ENCODE measurements at regions not wholly inside any gene's neighbourhood (a gene's known extent, or its start where the extent isn't known, plus 50 kb on each side); places are given as distances from the start of the nearest gene placed in this dataset.

DNA sequence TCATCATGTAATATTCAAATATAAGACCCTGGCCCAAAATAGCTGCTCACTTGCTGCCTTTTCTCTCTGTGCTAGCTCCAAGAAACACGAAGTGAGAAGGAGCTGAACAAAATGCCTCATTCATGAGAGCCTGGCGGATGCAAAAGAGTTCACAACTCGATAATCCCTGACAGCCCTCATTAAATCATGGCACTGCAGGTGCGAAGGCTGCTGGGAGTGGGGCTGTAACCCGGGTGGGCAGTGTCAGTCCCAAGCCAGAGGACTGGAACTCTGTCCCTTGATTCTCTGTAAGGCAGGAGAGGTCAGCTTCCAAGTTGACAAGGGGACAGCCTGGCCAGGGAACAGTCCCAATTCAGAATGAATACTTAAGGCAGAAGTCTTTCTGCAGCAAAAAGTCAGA is 318.5 kb downstream of the CDC5L start:
- DNase-seq (ENCODE audit: unreplicated experiment) = no peak
- ChIA-PET CTCF (interaction anchor here (0.5 to 0.6 kb wide), 2 partner anchors 513 to 1283 kb away, joined by 3 to 4 read pairs; no protein-coding TSS in a partner anchor), POLR2A (no interaction called here)
- intact Hi-C loops (cut with micrococcal nuclease) = no loop called here
- Mint-ChIP-seq H3K4me3 (ENCODE audit: unreplicated experiment) (no peak overlapping the region), H3K9me3 (ENCODE audit: unreplicated experiment) (no peaks in the 10 kb centered on the region), H3K27ac (ENCODE audit: low read depth, unreplicated experiment) (no peak overlapping the region), H3K27me3 (ENCODE audit: insufficient read depth, unreplicated experiment) (no peaks in the 10 kb centered on the region), H3K36me3 (ENCODE audit: insufficient read depth, unreplicated experiment) (no peaks in the 10 kb centered on the region), H3K4me1 (ENCODE audit: insufficient read depth, unreplicated experiment) (no peaks in the 10 kb centered on the region)
- TF ChIP-seq, protein P1, sequence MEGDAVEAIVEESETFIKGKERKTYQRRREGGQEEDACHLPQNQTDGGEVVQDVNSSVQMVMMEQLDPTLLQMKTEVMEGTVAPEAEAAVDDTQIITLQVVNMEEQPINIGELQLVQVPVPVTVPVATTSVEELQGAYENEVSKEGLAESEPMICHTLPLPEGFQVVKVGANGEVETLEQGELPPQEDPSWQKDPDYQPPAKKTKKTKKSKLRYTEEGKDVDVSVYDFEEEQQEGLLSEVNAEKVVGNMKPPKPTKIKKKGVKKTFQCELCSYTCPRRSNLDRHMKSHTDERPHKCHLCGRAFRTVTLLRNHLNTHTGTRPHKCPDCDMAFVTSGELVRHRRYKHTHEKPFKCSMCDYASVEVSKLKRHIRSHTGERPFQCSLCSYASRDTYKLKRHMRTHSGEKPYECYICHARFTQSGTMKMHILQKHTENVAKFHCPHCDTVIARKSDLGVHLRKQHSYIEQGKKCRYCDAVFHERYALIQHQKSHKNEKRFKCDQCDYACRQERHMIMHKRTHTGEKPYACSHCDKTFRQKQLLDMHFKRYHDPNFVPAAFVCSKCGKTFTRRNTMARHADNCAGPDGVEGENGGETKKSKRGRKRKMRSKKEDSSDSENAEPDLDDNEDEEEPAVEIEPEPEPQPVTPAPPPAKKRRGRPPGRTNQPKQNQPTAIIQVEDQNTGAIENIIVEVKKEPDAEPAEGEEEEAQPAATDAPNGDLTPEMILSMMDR (IDR thresholded peaks at IDR 0.05; ENCODE audit: unreplicated experiment) = no peak
- BruUV-seq (replicated peaks) = no TSS peak

DNA sequence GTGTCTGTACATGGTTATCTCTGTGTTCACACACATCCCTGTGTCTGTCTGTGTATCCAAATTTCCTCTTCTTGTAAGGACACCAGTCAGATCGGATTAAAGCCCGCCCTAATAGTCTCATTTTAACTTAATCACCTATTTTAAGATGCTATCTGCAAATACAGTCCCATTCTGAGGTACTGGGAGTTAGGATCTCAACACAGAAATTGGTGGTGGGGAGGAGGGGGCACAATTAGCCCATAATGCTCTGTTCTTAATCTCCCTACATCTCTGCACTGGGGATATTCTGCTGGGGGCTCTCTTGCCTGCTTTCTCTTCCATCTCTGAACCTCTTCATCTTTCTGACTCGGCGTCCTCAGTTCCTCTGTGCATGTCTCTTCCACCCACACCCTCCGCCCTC is 320.7 kb downstream of the CDC5L start:
- TF ChIP-seq, protein P1 (IDR thresholded peaks at IDR 0.05; ENCODE audit: unreplicated experiment) = no peak
- intact Hi-C loops (cut with micrococcal nuclease) = no loop called here
- POLR2A ChIA-PET = no interaction called here

DNA sequence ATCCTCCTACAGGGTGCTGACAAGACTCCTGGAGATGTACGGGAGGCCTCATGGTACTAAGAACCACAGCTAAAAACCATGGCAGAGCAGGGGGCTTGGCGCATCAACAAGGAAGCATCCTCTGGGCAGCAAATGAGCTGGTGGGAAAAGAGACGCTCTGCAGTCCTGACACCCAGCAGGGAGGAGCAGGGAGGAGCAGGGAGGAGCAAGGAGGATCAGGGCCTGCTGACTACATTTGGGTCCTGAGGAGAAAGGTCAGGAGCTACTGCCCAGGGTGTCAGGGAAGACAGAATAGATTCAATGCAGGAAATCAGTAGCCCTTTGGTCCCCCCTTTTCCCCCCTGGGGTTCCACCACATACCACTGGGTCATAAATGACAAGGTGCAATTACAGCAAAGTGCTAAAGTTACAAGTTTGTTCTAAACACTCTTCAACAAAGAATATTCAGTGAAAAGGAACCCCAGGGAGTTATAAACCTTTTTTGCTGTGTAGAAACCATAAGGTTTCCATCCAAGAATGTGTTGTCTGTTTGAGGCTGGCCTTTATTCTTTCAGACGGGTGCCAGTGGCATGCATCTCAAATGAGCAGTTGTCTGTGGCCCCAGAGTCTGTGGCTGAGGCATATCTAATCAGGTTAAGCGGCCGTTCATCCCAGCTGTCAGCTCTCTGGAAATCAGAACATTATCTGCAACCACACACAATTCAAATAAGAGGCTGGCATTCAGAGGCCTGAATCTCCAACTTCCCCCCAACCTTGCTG is 325.0 kb downstream of the CDC5L start:
- no peak for DNase-seq (ENCODE audit: unreplicated experiment)
- Mint-ChIP-seq H3K4me1 (ENCODE audit: insufficient read depth, unreplicated experiment) (no peaks in the 10 kb centered on the region), H3K4me3 (ENCODE audit: unreplicated experiment) (no peak overlapping the region), H3K9me3 (ENCODE audit: unreplicated experiment) (no peaks in the 10 kb centered on the region), H3K36me3 (ENCODE audit: insufficient read depth, unreplicated experiment) (no peaks in the 10 kb centered on the region), H3K27ac (ENCODE audit: low read depth, unreplicated experiment) (no peak overlapping the region), H3K27me3 (ENCODE audit: insufficient read depth, unreplicated experiment) (no peaks in the 10 kb centered on the region)
- TF ChIP-seq, protein P1 (IDR thresholded peaks at IDR 0.05; ENCODE audit: unreplicated experiment) = no peak
- CTCF ChIA-PET = no interaction called here
- POLR2A ChIA-PET = no interaction called here
- intact Hi-C loops (cut with micrococcal nuclease) = no loop called here
- no TSS peak for BruUV-seq (replicated peaks)

More for the DNA sequence above, 320.7 kb downstream of the CDC5L start:
- no peak for DNase-seq (ENCODE audit: unreplicated experiment)
- Mint-ChIP-seq H3K9me3 (ENCODE audit: unreplicated experiment) (no peaks in the 10 kb centered on the region), H3K4me3 (ENCODE audit: unreplicated experiment) (no peak overlapping the region), H3K27me3 (ENCODE audit: insufficient read depth, unreplicated experiment) (no peaks in the 10 kb centered on the region), H3K4me1 (ENCODE audit: insufficient read depth, unreplicated experiment) (no peaks in the 10 kb centered on the region), H3K27ac (ENCODE audit: low read depth, unreplicated experiment) (no peak overlapping the region), H3K36me3 (ENCODE audit: insufficient read depth, unreplicated experiment) (no peaks in the 10 kb centered on the region)
- BruUV-seq (replicated peaks) = no TSS peak
- CTCF ChIA-PET = no interaction called here

DNA sequence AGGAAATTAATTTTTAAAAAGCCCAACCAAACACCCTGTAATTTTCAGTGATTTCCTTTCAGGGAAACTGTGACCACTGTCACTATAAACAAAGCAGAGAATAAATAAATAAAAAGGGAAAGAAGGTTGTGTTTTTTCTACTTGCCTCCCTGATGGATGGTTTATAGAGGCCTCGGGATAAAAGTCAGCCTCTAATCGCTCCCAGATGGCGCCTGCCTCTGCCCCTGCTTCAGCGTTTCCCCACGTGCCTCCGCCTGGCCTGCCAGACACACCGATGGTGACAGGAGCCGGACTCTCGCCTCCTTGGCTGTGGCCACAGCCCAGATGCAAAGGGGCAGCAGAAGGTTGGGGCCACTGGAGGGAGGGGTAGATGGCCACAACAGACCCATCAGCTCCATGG is 327.7 kb downstream of the CDC5L start:
- intact Hi-C loops (cut with micrococcal nuclease) = no loop called here
- H3K27ac Mint-ChIP-seq (ENCODE audit: low read depth, unreplicated experiment) = no peak overlapping the region
- TF ChIP-seq, protein P1 (IDR thresholded peaks at IDR 0.05; ENCODE audit: unreplicated experiment) = no peak
- no TSS peak for BruUV-seq (replicated peaks)
- ChIA-PET POLR2A (no interaction called here), CTCF (no interaction called here)
- no peaks in the 10 kb centered on the region for H3K36me3 Mint-ChIP-seq (ENCODE audit: insufficient read depth, unreplicated experiment)
- no peaks in the 10 kb centered on the region for H3K9me3 Mint-ChIP-seq (ENCODE audit: unreplicated experiment)
- no peak overlapping the region for H3K4me3 Mint-ChIP-seq (ENCODE audit: unreplicated experiment)
- no peak for DNase-seq (ENCODE audit: unreplicated experiment)
- H3K4me1 Mint-ChIP-seq (ENCODE audit: insufficient read depth, unreplicated experiment) = no peaks in the 10 kb centered on the region
- no peaks in the 10 kb centered on the region for H3K27me3 Mint-ChIP-seq (ENCODE audit: insufficient read depth, unreplicated experiment)

Data from MCF 10A (cell line).